GM19043 (cell line): ENCODE measurements at regions not wholly inside any gene's neighbourhood (a gene's known extent, or its start where the extent isn't known, plus 50 kb on each side); places are given as distances from the start of the nearest gene placed in this dataset.
"Not testable (repeated sequence)": the region's sequence is repeated elsewhere in the genome, so short reads cannot be mapped to it uniquely, and the experiment has no call there.

Source experiments
- ATAC-seq: cut with Tn5 transposase; IDR thresholded peaks from one replicate; pipeline ENCODE4 v1.9.1; 2021; ENCODE audit warnings: low read depth; ENCODE audit not compliant: unreplicated experiment

DNA sequence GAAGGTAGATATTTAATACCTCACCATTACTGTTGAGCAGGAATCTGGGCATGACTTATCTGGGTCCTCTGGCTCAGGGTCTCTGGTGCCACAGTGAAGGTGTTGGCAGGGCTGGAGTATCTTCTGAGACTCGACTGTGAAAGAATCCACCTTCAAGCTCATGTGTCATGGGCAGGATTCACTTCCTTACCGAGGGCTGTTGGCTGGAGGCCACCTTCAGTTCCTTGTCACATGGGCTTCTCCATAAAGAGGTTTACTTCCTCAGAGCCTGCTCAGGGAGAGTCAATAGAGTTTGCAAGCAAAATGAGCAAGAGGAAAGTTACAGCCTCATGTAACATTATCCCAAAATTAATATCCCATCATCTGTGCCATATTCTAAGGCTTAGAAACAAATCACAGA, 459.5 kb downstream of the NR2F2 start:
- no peak for ATAC-seq

DNA sequence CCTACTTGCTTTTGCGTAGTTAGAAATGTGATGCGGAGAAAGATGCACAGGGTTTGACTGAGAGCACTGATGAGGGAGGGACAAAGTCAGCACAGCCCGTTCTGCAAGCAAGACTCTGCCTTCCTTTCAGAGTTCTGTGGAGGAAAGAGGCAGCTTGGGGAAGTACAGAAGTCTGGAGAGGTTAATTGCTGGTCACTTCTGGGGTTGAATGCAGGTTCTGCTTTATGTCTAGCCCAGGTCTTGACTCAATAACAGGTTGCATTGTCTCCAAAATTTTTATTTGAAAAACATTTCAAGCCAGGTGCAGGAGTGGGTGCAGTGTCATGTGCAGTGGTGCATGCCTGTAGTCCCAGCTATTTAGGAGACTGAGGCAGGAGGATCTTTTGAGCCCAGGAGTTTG, 461.7 kb downstream of the NR2F2 start:
- ATAC-seq: no peak

DNA sequence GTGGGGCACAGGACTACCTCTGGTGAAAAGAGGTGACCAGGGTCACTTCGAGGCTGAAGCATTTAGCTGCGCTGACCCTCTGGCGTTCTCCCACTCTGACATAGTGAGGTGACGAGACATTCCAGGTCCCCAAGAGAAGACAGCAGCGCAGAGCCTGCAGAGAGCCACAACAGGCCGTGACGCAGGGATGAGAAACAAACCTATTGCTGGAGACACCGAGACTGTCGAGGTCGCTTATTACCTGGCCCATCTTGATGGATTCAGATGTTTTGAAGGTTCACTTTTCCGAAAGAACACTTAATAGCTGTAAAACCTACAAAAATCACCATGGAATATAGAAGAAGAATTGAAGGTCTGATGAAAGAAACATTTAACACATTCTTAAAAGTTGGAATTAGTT, 466.3 kb downstream of the NR2F2 start:
- no peak for ATAC-seq

DNA sequence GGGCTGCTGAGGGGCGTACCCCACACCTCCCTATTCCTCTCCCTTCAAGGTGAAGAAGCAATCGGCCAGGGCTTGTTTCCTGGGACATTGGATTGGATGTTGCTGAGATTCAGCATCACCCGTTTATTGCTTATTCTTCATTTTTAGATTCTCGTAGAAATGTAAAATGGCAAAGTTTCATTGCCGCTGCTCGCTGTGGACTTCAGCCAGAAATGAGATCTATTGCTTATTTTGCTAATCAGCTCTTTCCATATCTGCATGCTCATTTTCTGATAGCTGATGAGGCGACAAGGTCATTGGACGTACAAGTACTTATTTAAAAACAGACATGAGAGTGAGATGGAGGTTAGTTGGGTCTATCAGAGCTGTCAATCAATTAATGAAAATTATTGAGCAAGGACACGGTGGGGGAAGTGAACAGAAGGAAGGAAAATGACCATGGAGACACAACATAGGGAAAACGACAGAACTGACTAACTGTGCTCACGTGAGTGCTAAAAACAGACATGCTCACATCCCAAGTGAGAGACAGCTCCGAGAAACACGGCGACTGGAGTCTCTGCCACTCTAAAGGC, 471.2 kb downstream of the NR2F2 start:
- no peak for ATAC-seq

DNA sequence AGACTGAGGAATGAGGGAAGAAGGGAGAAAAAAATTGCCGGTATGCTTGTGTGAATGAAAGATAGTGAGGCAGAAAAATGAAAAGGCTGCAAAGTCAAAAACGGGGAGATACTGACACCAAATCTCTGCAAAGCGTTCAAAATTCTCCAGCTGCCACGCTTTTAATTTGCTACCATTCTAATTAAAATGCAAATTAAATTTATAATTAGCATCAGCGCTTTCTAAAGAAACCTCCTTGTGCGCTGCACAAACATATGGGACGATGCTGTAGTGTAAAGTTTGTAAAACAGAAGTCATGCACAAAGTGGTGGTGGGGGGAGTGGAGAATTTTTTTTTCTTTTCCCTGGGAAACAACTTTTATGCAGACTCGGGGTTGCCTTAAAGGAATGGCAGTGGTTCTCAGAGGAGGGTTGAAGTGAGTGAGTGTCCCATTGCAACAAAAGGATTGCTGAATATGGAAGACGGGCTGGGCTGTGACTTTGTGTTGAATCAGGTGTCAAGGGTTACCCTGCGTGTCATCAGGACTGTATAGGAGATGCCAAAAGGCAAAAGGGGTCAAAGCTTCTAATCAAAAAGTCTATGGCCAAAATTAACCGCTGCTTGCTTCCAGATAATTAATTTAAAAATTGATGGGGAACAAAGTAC, 472.2 kb downstream of the NR2F2 start:
- ATAC-seq: no peak

DNA sequence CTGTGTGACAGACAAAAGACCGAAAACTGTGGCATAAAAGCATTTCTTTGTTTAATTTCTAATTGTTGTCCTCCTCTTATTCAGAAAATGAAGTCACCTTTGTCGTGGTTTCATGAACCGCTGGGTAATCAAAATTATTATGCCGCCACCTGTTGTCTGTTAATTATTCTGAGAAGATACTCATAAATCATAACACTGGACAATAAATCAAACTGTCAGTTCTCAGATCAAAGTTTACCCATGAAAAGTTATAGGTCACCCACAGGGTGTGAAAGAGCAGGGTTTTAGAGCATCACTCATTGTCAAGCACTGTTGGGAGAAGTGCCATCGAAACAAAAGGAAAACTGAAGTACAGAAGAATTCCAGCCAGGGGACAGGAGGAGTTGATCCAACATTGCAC, 474.3 kb downstream of the NR2F2 start:
- no peak for ATAC-seq

DNA sequence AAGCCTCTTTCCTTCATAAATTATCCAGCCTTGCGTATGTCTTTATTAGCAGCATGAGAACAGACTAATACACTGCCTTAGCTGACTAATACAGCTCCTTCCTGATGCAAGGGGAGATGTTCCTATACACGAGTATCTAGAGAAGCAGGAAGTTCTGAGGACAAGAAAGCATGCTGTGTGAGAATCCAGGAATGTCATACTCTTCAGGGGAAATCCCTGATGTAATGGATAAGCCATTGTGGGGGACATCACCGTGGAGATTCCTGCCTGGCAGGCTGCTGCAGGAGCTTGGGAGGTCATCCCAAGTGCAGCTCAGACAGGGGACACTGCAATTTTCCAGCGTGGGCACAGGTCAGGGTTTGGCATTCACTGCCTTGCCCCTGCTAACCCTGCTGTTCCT, 476.9 kb downstream of the NR2F2 start:
- no peak for ATAC-seq

DNA sequence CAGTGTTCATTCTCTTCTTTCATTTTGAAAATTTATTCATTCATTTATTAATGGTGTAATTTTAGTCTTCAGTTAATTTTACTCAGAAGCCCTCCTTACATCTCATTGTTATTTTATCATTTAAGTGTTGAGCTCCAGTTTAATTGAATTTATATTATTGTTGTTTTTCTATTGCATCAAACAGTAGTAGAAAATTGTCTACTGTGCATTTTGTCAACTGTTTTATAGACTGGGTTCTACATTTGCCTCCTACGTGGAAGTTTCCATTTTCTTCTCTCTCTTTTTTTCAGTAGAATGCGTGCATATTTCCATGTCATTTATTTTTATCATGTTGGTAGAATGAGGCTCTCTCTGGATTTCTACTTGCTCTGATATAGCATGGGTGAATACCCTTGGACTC, 487.4 kb downstream of the NR2F2 start:
- no peak for ATAC-seq

DNA sequence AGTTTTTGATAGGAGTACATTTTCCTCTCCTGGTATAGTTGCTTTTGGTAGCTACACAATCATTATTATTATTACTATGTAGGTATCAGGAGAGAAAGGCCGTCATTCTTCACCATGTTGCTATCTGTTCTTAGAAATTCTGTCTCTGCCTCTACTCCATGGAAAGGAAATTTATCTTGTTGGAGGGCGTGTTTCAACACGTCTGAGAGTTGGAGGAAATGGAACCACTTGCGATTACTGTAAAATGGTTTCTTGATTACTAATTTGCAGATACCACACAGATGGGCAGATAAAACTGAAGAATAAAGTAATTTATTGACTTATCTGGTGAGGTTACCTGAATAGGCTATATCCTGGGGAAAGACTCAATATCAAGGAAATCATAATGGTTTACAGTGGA, 488.4 kb downstream of the NR2F2 start:
- no peak for ATAC-seq

DNA sequence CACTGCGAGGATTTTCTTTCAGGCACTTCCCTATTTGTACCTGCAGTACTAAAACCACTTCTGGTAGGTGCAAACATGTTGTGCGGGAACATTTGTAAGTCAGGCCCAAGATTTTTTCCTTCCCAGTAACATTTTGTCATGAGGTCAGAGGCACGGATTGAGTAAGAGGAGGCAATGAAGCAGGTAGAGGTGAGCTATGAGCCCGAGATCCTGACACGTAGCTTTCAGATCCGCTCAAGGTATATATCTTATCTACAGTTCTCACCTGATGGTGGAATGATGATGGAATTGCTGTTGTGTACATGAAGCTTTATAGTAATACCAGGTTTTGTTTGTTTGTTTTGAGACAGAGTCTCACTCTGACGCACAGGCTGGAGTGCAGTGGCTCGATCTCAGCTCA, 497.5 kb downstream of the NR2F2 start:
- no peak for ATAC-seq

DNA sequence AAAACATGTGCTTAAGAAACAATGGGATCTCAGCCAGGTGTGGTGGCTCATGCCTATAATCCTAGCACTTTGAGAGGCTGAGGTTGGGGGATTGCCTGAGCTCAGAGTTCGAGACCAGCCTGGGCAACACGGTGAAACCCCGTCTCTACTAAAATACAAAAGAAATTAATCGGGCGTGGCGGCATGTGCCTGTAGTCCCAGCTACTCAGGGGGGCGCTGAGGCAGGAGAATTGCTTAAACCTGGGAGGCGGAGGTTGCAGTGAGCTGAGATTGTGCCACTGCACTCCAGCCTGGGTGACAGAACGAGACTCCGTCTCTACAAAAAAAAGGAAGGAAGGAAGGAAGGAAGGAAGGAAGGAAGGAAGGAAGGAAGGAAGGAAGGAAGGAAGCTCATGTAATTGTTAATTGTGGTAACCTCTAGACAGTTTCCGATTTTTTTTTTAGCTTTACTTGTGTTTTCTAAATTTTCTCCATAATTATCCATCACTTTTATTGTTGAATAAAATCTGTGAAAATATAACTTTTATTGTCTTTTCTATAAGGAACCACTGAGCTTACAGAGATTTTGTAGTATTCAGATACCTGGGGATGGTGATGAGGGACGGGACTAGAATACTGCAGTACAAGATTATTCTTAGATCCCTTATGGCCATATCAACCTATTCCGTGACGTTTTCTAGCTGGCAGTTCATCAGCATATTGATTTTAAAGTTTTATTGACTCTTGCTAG, 506.9 kb downstream of the NR2F2 start:
- ATAC-seq: no peak

DNA sequence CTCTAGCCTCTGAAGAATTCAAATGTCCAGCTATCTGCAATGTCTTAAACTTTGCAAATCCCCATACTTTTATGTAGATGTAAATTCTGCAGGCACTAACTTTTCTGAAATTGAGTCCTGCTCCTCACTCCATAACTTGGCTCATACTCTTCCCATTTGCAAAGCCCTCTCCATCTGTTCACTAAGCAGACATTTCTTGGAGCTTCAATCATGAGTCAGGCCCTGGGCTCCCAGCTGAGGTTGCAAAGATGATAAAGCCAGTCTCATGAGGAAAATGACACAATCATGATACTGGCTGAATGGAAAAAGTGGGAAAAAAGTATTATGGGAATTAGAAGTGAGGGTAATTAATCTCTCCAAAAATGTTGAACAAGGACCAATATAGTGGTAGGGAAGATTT, 507.6 kb downstream of the NR2F2 start:
- ATAC-seq: no peak

DNA sequence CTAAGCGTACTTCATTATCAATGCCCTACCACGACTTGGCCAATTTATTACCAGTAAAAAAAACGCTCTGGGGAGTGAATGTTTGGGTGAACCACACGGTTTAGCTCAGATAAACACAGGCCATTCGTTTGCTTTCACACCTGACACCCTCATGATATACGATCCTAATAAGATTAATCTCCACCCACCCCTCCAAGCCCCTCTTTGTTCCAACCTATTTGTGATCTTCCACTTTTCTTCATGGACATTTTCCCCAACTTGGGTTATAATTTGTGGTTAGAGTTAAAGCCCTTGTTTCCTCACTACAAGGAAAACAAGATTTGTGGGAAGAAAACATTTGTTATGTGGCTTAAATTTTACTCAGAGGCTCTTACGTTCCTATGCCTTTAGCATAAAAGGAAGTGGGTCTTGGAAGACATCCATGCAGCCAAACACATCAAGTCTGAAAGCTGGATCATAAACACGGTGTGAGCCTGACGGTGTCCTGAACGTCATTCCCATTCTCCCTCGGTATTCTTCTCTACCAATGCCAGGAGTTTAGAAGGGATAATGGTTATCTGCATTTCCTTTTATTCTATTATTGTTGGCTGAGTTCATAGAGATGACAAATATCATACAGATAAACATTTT, 518.9 kb downstream of the NR2F2 start:
- no peak for ATAC-seq

DNA sequence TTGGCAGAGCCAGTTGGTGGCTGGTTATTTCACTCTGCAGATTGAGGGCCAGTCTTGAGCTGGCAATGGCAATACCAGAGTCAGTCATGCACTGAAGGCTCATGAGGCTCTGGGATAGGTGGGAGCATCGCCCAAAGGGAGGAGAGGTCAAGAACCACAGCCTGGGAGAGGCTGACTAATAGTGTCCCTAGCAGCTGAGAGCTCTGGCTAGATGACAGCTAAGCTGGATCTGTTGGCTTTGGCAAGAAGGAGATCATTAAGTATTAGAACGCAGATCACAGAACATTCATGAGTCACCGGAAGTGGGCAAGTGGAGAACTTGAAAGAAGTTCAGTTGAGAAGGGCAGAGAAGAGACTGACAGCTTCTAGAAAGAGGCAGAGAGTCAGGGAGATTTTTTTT, 521.1 kb downstream of the NR2F2 start:
- no peak for ATAC-seq

DNA sequence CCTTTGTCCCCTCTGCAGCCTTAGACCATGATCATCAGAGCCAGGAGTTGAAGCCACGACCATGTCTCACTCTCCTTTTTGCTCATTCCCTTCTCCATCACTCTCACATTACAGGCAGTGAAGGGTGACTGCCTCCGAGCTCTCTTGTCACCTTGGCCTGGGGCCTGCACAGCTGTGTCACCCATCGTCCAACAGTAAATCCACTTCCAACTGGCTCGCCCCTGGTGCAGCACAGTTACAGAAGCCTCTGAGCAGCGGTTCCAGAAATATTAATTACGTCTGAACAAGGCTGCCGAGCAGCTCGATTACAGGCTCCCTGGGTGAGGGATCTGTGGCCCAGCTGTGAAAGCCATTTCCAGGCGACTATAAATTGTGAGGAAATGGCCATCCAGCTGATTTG, 528.2 kb downstream of the NR2F2 start:
- no peak for ATAC-seq

DNA sequence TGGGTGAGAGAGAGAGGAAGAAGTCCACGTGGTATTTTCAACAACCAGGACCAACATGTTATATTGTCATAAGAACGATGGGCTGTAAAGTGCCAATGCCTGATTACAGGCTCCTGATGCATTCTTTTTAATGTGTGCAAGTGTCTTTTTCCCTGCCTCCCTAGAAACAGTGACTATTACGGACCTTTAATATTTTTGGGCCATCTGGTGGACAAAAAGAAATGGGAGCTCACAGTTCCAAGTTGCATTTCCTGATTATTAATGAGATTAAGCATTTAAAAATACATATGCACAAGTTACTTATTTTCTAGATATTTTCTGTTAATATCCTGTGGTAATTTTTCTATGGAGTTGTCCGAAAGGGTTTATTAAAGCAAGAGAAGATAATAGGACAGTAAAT, 530.2 kb downstream of the NR2F2 start:
- ATAC-seq: no peak

DNA sequence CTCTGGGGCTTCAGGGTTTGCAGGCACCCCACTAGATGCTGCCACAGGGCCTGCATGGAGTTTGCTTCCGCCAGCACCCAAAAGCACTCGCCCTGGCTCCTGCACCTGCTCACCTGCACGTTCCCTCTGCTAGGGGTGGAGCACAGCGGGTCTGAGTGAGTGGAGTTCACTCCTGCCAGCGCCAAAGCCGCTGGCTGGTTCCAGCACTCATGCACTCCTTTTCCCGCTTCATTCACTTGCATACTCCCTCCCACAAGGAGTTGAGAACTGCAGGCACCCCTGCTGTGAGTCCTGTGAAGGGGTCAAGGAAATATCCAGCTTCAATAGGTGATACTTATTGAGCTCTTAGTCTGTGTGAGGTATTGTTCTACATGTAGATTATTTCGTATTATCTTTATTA, 537.5 kb downstream of the NR2F2 start:
- no peak for ATAC-seq

DNA sequence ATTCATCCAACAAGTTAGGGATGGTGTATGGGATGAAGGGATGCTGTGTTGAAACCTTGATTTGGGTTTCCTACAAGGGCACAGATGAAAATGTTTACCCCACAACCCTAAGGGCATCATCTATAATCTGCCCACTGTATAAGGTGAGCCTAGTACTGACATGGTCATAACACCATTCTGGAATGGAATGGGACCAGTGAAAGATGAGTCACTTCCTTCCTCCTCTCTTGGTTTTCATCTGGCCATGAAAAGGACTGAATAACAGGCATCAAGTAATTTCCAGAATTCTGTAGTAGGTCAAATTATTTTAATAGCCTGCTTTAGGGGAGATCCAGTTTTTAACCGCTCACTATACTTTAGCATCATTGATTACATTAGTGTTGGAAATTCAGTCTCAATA, 538.6 kb downstream of the NR2F2 start:
- no peak for ATAC-seq

DNA sequence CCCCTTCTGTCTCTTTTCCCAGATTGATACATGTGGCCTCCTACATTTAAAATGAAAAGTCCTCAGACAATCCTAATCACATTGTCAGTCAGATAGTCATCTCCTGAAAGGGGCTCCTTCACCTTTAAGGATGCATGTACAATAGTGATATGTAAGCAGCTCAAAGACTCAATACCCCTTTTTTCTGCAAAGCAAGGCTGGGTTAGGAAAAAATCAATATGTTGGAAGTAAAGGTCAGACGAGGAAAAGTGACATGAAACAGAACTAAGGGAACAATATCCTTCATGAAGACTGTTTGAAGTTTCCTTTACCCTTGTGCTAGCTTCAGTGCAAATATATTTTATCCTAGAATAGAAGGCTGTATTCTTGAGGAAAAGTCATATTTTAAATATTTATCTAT, 539.3 kb downstream of the NR2F2 start:
- ATAC-seq: no peak

DNA sequence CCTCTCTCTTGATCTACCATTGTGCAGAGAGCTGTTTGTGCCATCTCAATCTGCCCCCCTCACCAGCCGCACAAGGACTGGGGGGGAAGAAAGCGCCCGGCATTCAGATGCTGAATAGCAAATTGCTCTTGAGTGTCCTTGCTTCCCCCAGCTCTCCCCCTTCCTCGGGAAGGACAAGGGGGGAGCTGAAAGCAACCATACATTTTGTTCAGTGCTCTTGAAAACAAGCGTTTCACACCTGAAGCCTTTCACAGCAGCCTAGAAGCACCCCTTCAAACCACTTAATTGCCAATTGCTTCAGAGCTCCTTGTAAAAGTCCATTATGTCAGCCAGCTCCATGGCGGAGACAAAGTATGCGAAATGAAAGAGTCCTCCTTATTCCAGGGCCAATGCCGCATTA, 540.1 kb downstream of the NR2F2 start:
- no peak for ATAC-seq

DNA sequence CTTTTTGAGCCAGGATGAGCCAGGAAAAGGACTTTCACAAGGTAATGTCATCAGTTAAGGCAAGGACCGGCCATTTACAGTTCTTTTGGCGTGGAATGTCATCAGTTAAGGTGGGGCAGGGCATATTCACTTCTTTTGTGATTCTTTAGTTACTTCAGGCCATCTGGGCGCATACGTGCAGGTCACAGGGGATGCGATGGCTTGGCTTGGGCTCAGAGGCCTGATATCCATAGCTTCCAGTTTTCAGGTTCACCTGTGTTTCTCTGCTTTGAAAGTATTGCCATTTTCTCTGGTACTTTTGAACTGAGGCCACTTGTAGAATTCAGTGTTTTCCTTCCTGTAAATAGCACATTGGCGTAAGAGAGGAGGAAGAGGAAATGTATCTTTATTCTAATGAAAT, 546.9 kb downstream of the NR2F2 start:
- ATAC-seq: not testable (repeated sequence)

DNA sequence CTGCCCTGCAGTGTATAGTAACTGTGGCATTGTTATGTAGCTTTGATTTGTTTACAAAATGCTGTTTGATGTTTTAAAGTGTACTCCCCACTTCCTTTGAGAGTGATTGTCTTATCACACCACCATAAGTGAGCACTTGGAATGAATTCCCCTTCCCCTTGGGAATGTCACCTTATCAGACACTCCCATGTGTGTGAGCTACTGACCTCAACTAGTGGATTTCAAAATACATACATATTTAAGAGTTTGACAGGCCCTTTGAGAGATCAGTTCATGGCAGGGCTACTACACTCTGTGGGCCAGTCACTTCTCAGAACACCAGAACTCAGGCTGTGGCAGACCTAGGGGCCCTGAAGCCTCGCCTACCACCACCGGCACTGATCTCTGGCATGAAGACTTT, 547.6 kb downstream of the NR2F2 start:
- no peak for ATAC-seq
